ENCODE measurements at regions not wholly inside any gene's neighbourhood (a gene's known extent, or its start where the extent isn't known, plus 50 kb on each side); places are given as distances from the start of the nearest gene placed in this dataset.
A peak's percentile ranks its signal among the peaks of the same experiment; 100 is the strongest.

- Histone ChIP-seq H3K4me1 (peaks cover 0 to 8% (median 6%) of the 10 kb centered on the region in 4 donors), H3K4me3 (peak overlapping the region; percentile 58 to 84 (median 62)), H3K27ac (peak overlapping the region; percentile 51 to 85 (median 63)), H3K36me3 (no peaks in the 10 kb centered on the region), H3K9me3 (no peaks in the 10 kb centered on the region), H3K27me3 (peaks cover 0 to 65% of the 10 kb centered on the region in 2 donors)
- 4 to 6% methylated on average over 17 to 58 of the region's 74 CpGs for WGBS, 2 donors
- DNase-seq (ENCODE audit: low spot score in 2 of 2) = peak in 1 of 2 donors; percentile 9
- TF ChIP-seq POLR2A (IDR thresholded peaks at IDR 0.05) (no peak), EP300 (IDR thresholded peaks at IDR 0.05) (no peak), CTCF (IDR thresholded peaks at IDR 0.05) (no peak)
Observed at GRCh38 chr2:176637486-176638166, 368.4 kb downstream of the MTX2 start.

GRCh38 chr2:176638167-176639015, 369.1 kb downstream of the MTX2 start:
- Histone ChIP-seq H3K36me3 (no peaks in the 10 kb centered on the region), H3K4me3 (peak overlapping the region; percentile 58 to 84 (median 62)), H3K4me1 (peaks cover 0 to 8% (median 6%) of the 10 kb centered on the region in 4 donors), H3K27ac (peak overlapping the region; percentile 51 to 85 (median 63)), H3K27me3 (peaks cover 0 to 72% of the 10 kb centered on the region in 2 donors), H3K9me3 (no peaks in the 10 kb centered on the region)
- peak; percentile 44 to 57 for DNase-seq (ENCODE audit: low spot score in 2 of 2)
- TF ChIP-seq CTCF (IDR thresholded peaks at IDR 0.05) (peak; percentile 61 to 86 (median 76)), EP300 (IDR thresholded peaks at IDR 0.05) (no peak), POLR2A (IDR thresholded peaks at IDR 0.05) (no peak)
- WGBS, 2 donors = 9 to 11% methylated on average over 39 of the region's 39 CpGs

DNA sequence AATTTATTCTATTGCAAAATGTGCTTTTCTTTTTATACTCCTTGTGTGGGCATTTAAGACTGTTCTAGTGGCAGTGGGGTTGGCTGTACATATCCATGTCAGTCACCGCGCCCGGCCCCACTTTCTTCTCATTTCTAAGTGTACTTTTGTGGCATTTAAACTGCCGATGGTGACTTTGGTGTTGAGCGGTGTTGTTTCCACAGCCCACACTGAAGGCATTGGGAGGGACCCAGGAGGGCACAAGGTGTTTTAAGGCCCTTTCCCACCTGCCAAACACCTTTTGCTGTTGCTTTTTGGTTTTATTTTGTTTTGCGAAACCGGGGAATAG, 369.7 kb downstream of the MTX2 start:
- no peak overlapping the region for H3K27ac ChIP-seq
- DNase-seq (ENCODE audit: low spot score in 2 of 2) = no peak
- no peak overlapping the region for H3K4me3 ChIP-seq
- H3K27me3 ChIP-seq = peaks cover 0 to 78% of the 10 kb centered on the region in 2 donors
- no peak for TF ChIP-seq CTCF (IDR thresholded peaks at IDR 0.05)
- TF ChIP-seq EP300 (IDR thresholded peaks at IDR 0.05) = no peak
- no peak for TF ChIP-seq POLR2A (IDR thresholded peaks at IDR 0.05)
- no peaks in the 10 kb centered on the region for H3K36me3 ChIP-seq
- H3K4me1 ChIP-seq = peaks cover 0 to 8% (median 6%) of the 10 kb centered on the region in 4 donors
- WGBS, 2 donors = 64 to 68% methylated on average over 7 of the region's 7 CpGs
- no peaks in the 10 kb centered on the region for H3K9me3 ChIP-seq

DNA sequence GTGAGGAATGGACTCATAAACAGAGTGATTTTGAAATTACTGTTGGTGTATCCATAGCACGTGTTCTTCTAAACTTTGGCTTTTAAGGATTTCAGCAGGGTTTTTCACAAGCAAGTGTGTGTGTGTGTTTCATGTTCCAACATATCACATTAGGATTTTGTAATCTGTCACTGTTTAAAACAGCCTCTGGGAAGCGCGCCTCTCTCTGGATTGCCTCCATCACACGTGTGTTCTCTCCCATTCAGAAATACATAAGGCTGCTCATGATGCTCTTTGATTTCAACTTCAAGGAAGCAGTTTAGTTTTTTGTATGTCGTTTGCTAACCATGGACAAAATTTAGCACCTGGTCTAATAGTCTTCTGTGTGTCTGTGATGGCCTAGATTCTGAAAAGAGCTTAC, 370.4 kb downstream of the MTX2 start:
- DNase-seq (ENCODE audit: low spot score in 2 of 2) = no peak
- Histone ChIP-seq H3K9me3 (no peaks in the 10 kb centered on the region), H3K27ac (no peak overlapping the region), H3K36me3 (no peaks in the 10 kb centered on the region), H3K27me3 (peaks cover 0 to 81% of the 10 kb centered on the region in 2 donors), H3K4me3 (no peak overlapping the region), H3K4me1 (peaks cover 0 to 8% (median 6%) of the 10 kb centered on the region in 4 donors)
- 48 to 71% methylated on average over 5 of the region's 5 CpGs for WGBS, 2 donors
- no peak for TF ChIP-seq EP300 (IDR thresholded peaks at IDR 0.05)
- TF ChIP-seq CTCF (IDR thresholded peaks at IDR 0.05) = no peak
- TF ChIP-seq POLR2A (IDR thresholded peaks at IDR 0.05) = no peak

DNA sequence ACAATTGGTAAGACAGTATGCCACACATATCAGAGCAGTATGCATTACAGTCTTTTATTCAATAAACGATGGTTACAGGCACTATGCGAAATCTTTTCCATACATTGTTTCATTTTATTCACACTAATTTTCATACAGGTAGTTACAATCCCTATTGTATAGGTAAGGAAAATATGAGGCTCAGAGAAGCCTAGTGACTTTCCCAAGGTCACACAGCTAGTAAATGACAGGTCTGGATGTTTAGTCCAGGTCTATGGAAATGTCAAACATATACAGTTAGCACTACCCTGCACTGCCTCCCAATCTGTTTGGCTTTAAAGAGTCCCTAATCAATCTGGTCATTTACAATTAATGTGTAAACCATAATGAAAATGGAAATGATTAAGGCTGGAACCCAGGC, 372.2 kb downstream of the MTX2 start:
- H3K36me3 ChIP-seq = no peaks in the 10 kb centered on the region
- H3K4me3 ChIP-seq = no peak overlapping the region
- no peaks in the 10 kb centered on the region for H3K9me3 ChIP-seq
- no peak overlapping the region for H3K27ac ChIP-seq
- TF ChIP-seq EP300 (IDR thresholded peaks at IDR 0.05) (no peak), CTCF (IDR thresholded peaks at IDR 0.05) (no peak), POLR2A (IDR thresholded peaks at IDR 0.05) (no peak)
- peaks cover 0 to 93% of the 10 kb centered on the region in 2 donors for H3K27me3 ChIP-seq
- WGBS, 2 donors = 93 to 94% methylated on average over 2 of the region's 2 CpGs
- peaks cover 0 to 8% (median 6%) of the 10 kb centered on the region in 4 donors for H3K4me1 ChIP-seq
- DNase-seq (ENCODE audit: low spot score in 2 of 2) = no peak
